GM19240 (cell line): ENCODE measurements at regions not wholly inside any gene's neighbourhood (a gene's known extent, or its start where the extent isn't known, plus 50 kb on each side); places are given as distances from the start of the nearest gene placed in this dataset.
"Not testable (repeated sequence)": the region's sequence is repeated elsewhere in the genome, so short reads cannot be mapped to it uniquely, and the experiment has no call there.

Experiments
- DNase-seq: peaks from one replicate; pipeline ENCODE4 v3.0.0; 2011; ENCODE audit warnings: low spot score; ENCODE audit not compliant: insufficient read length

DNA sequence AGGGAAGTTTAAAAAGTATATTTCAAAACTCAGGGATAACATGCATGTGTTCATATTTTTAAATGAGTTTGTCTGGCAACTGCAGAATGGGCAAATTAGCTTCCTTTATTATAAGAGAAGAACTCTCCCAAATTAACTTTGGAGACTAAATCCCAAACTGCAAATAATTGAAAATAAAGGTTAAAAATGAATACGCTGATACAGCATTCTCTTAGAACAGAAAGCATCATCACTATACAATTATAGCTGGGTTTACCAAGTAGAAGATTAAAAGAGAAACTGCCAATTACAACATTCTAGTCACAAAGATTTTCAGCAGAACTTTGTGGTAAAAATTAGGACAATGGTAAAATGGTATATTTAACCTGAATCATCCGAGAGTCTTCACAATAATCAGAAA, 73.3 kb downstream of the OLFM4 start:
- DNase-seq: no peak

- DNase-seq: no peak
These were observed 75.5 kb downstream of the OLFM4 start for GRCh38 chr13:53104136-53104535.

GRCh38 chr13:53105477-53105876, 76.9 kb downstream of the OLFM4 start:
- DNase-seq: no peak

- DNase-seq: no peak
These were observed 77.3 kb downstream of the OLFM4 start for GRCh38 chr13:53105890-53106289.

DNA sequence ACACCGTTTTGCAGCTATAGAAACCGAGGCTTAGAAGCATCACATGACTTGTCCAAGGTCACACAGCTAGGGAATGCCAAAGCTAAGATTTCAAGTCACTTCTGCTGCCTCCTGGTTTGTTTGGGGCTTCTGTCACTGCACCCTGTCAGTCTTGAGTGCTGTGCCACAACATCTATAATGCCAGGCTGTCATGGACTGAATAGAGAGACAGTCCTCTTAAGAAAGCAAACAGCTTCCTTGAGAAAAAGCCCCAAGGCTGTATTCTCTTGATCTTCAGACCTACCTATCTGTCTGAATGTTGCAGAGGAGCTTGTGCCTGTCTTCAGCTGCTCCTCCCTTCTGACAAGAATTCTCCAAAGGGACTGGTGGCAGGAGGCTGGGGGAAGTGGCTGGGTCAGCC, 81.6 kb downstream of the OLFM4 start:
- no peak for DNase-seq

DNA sequence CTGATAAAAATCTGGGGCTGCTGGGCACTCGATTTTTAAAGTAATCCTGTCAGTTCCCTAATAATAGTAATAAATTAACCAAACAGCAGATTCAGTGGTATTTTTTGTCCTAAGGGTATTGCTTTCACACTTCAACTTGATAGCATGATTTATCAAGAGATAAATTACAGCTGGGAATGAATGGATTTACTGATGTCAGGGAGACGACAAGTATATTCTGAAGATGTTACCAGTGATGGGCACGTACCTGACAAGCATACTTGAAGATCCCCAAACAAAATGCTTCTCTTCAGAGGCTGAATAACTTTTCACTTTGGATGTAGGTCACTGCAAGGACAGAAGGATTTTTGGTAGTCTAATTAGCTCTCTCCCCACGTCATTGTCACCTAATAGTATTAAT, 82.0 kb downstream of the OLFM4 start:
- no peak for DNase-seq

- no peak for DNase-seq
These were observed 83.9 kb downstream of the OLFM4 start for GRCh38 chr13:53112522-53112921.

- not testable (repeated sequence) for DNase-seq
These were observed 88.4 kb downstream of the OLFM4 start for GRCh38 chr13:53117048-53117447.

DNA sequence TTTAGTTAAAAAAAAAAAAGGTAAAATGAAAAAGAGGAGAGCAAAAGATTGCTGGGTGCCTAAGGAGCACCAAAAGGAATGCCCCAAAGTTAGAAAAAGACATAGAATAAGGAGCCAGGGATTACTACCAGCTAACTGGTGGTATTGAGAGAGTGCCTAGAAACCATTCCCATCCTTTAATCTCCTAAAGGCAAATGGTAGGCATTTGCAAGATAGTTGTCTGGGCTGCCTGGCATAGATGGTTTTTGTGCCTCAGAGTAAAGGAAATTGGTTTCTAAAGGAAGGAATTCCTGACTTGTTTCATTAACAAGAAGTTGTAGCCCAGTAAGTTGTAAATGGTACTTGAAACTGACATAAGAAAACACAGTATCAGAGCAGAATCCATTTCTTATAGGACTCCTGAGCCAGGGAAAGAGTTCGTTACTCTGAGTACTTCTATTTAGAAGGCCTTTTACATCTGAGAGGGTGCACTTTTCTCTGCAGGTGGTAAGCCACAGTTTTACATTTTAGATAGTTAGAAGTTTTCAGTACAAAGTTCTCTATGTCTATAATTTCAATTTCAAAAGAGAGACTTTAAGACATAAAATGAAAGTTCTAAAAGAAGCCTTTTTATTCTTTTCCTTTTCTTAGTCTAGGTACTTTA, 92.6 kb downstream of the OLFM4 start:
- DNase-seq: no peak

DNA sequence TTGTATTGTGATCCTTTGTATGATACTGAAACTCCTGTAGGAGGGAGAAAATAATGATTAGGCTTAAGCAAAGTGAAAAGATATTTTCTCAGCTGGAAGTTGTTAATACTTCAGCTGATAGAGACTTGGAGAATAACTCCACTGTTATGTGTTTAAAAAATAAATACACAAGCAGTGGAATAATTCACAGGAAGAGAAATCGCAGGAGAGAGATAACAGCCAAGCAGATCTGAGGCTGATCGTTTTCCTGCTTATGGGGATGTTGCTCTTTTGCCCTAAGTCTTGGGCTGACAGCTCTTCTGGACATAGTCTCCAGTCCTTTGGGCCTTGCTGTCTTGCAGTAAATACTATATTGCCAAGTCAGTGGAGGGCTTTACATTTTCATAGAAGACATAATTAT, 93.3 kb downstream of the OLFM4 start:
- DNase-seq: no peak

DNA sequence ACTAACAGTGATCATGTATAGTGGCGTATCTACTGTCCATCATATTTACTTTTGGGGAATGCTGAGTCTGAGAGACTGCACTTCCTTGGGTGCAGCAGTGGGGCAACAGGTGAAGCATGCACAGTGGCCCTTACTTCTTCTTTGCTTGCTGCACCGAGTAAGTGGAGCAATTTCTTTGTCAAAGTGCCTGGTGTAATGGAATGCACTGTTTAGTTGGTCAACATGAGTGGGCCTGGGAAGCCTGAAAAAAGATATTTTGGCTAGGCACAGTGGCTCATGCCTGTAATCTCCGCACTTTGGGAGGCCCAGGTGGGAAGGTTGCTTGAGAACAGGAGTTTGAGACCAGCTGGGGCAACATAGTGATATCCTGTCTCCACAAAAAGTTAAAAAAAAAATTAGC, 94.9 kb downstream of the OLFM4 start:
- DNase-seq: no peak

GRCh38 chr13:53124623-53125022, 96.0 kb downstream of the OLFM4 start:
- no peak for DNase-seq

GRCh38 chr13:53126841-53127245, 98.2 kb downstream of the OLFM4 start:
- DNase-seq: no peak

DNA sequence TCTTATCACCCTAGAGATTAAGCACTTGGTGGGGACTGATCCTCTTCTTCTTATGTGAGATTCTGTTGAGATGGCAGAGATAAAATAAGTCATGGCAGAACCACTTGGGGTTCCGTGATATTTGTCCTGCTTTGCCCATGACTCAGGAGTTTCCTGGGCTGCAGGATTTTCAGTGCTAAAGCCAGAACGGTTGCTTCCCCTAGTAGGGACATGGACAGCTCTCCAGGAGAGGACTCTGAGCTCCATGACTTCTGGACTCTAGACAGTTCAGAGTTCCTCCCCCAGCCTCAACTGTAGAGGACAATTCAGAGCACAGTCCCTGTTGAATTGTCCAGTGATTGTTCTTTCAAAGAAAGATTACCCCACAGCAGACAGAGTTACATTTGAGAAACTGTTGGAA, 98.8 kb downstream of the OLFM4 start:
- no peak for DNase-seq

DNA sequence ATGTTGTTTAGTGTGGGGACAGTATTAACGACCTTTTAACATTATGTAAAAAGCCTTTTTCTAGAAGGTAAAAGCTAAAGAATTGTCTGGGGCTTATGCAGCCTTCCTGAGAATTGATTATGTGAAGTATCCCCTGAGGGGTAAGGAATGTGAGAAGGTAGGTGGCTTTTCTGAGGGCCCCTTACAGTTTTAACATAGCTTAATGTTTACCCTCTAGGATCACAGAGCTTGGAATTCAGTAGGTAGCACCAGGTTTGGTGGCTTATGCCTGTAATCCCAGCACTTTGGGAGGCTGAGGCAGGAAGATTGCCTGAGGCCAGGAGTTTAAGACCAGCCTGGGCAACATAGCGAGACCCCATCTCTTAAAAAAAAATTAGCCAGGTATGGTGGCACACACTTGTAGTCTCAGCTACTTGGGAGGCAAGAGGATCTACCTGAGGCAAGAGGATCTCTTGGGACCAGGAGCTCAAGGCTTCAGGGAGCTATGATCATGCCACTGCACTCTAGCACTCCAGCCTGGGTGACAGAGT, 101.3 kb downstream of the OLFM4 start:
- no peak for DNase-seq

DNA sequence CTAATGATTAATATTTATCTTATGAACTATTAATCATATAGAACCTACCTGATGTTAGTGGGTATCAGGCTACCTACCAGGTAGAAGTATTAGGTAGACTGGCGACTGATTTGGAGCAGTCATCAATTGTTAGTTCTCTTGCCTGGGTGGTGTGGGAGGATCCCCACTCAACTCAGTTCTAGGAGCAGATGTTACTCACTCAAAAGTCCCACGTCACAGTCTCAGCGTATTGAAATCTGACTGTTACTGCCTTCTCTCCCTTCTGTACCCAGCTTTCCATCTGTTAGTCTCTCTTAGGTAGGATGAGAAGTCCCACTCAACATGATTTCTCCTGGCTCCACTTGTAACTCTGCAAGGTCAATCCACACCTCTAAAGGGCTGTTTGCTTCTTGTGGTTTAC, 102.7 kb downstream of the OLFM4 start:
- no peak for DNase-seq

GRCh38 chr13:53135301-53135700, 106.7 kb downstream of the OLFM4 start:
- no peak for DNase-seq

DNA sequence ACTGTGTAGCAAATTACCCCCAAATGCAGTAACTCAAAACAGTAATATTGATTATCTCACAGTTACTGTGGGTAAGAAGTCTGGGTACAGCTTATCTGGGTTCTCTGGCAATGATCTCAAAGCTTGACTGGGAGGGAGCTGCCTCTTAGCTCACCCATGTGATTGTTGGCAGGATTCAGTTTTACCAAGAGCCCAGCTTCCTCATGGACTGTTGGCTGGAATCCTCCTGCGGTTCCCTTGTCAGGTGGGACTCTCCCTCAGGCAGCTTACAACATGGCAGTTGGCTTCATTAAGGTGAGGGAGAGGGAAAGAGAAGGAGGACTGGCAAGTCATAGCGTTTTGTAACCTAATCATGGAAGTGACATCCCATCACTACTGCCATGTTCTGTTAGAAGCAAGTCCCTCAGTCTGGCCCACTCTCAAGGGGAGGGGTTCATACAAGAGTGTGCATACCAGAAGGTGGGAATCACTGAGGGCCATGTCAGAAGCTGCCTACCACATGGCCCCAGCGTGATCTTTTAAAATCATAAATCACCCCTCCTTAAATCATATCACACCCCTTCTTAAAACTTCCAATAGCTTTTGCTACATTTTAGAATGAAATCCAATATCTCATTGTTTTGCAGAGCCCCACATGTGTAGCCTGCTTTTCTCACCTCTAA, 108.1 kb downstream of the OLFM4 start:
- DNase-seq: no peak

DNA sequence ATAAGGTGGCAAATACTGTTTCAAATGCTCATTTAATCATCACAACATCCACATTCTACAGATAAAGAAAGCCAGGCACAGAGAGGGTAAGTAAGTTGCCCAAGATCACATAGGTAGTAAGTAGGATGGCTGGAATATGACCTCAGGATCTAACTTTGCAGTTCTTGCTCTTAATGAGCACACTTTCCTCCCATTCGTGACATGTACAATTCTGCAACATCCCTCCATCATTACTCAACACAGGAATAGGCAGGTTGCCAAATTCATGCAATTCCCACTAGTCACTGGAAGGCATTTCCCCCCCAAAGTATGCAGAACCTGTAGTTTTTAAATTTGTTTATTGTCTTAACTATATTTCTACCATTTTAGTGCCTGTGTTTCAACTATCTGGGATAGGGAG, 109.2 kb downstream of the OLFM4 start:
- no peak for DNase-seq

DNA sequence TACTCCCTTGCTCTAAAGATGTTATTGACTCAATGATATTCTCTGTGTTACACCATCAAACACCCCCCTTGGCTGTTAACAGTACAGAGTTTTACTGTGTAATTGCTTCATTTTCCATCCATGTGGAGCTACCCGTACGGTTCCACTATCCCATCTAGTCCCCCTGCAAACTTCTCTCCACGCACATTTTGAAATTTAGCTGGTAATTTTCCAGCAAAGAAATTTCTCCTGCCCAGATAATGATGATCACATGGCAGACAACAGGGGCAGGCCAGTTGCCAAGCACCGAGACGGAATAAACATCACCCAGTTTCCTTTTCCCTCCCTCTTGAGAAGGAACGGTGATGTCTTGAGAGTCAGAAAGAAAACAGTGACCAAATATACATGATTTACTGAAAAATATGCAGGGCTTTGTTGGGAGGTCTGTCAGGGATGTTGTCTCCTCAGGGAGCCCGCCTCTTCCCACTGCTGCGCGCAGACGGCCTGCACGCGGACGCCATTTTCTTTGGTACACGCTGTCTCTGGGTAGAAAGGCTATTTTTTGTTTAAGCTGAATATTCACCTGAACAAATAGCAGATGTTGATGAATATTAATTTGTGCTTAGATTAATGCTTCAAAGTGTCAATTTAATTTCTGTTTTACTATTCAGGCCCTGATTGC, 109.9 kb downstream of the OLFM4 start:
- DNase-seq: no peak

GRCh38 chr13:53141336-53141735, 112.7 kb downstream of the OLFM4 start:
- DNase-seq: no peak

DNA sequence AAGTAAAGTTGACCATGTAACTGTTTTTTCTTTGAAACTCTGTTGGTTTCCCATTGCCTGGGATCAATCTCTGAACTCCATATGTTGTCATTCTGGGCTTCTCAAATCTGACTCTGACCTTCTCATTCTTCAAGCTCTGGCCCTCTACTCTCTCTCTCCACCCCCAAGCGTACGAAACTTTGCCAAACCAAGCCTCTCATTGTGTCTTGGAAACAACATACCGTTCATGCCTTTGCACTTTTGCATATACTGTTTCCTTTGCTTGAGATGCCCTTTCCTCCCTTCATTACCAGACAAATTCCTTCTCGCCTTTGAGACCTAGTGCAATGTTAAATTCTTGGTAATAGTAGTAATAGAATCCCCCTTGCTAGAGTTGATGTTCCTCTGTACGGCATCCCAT, 113.7 kb downstream of the OLFM4 start:
- no peak for DNase-seq
